ENCODE measurements at regions not wholly inside any gene's neighbourhood (a gene's known extent, or its start where the extent isn't known, plus 50 kb on each side); places are given as distances from the start of the nearest gene placed in this dataset.
"Not testable (repeated sequence)": the region's sequence is repeated elsewhere in the genome, so short reads cannot be mapped to it uniquely, and the experiment has no call there.

DNA sequence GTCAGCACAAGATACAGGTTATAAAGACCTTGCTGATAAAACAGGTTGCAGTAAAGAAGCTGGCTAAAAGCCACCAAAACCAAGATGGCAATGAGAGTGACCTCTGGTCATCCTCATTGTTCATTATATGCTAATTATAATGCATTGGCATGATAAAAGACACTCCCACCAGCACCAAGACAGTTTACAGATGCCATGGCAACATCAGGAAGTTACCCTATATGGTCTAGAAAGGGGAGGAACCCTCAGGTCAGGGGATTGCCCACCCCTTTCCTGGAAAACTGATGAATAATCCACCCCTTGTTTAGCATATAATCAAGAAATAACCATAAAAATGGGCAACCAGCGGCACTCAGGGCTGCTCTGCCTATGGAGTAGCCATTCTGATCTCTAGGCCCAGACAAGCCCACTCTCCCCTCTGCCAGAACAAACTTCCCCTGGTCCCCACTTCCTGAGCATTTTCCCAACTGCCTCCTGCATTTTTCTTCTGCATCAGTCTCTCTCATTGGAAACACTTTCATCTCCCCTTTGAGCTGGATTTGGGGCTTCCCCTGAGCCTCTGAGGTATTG, 215.3 kb upstream of the SDK2 start:
- not testable (repeated sequence) for DNase-seq

- DNase-seq = no peak
Measured at GRCh38 chr17:73861543-73861942, 217.3 kb upstream of the SDK2 start.

DNA sequence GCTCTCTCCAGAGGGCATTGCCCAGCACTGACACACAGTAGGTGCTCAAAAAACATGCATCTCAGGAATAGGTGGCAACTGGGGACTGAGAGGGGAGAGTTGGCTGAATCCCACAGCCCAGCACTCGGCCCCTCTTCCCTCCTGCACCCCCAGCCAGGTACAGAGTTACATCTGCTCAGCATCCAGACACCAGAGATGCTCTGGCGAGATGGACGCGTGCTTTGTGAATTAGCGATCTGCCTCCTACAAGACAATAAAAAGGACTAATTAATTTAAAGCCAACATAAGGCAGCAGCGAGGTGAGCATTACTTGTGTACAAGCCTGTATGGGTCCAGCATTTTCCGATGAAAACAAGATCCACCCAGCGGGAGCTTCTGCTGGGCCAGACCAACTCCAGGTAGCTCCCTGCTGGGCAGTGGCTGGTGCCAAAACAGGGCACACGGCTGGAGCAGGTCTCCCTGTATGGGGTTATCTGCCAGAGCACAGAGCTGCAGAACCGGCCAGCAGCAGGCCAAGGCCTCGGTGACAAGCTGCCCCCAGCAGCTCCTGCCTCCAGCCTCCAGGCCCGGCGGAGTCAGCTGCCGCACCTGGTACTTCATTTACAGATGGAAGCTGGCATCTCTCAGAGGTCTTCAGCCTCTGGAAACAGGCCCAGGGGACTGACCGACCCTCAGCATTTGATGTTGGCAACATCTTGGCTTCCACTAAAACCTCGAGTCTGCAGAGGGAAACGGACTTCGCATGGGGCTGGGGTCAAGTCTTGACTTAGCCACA, 219.7 kb upstream of the SDK2 start:
- DNase-seq = no peak

DNA sequence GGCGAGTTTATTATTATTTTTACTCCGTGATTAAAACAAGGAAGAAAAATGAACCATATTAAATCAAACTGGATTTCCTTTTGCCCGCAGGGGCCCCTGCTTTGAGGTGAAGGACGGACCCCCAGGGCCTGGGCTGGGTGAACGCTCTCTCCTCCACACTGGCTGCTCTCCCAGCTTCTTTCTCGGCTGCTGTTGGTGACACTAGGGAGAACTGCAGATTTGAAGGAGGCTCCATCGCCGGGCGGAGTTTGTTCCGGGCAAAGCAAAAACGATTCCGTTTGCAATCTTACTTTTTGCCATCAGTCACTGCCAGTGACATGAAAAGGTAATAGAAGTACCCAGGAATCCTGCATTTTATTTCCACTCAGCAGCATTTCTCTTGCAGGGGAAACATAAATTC, 221.6 kb upstream of the SDK2 start:
- DNase-seq = no peak

- no peak for DNase-seq
Measured at GRCh38 chr17:73867056-73867455, 222.8 kb upstream of the SDK2 start.

- no peak for DNase-seq
Measured at GRCh38 chr17:73870068-73870467, 225.8 kb upstream of the SDK2 start.

GRCh38 chr17:73870473-73870872, 226.2 kb upstream of the SDK2 start:
- DNase-seq = no peak

GRCh38 chr17:73872816-73873215, 228.6 kb upstream of the SDK2 start:
- no peak for DNase-seq

GRCh38 chr17:73874008-73874720, 229.9 kb upstream of the SDK2 start:
- no peak for DNase-seq

GRCh38 chr17:73875346-73875745, 231.1 kb upstream of the SDK2 start:
- DNase-seq = no peak

DNA sequence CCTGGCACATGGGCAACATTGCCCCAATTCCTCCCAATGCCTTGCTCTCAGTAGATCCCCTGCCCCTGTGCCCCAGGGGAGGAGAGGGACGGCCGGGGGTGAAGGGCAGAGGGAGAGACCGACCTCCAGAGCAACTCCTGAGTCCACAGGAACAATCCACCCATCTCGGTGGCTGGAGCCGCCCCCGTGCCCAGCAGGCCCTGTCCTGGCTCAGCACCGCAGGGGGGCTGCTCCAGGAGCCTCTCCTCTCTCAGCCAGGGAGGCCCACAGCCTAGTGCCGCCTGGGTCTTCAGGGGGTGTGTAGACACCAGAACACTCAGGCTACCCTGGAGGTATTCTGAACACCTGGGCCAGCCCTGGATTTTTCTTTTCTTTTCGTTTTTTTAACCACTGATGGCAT, 233.7 kb upstream of the SDK2 start:
- DNase-seq = no peak

DNA sequence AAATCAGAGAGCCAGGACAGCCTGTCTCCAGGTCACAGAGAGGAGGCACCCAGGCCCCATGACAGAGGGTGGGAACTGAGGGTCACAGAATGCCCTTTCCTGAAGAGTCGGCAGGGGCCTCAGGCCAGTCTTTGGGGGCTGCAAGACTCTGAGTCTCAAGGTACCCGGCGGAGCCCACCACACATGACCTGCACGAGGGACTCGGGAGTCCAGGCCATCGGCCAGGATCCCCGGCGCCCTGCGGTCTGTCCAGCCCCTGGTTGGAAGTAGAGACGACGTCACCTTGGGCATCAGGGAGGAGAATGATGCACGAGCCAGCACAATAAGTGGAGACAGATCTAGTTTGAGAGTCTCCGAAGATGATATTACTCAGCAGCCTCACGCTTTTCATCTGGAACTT, 234.7 kb upstream of the SDK2 start:
- no peak for DNase-seq

GRCh38 chr17:73879987-73880386, 235.7 kb upstream of the SDK2 start:
- DNase-seq = no peak

DNA sequence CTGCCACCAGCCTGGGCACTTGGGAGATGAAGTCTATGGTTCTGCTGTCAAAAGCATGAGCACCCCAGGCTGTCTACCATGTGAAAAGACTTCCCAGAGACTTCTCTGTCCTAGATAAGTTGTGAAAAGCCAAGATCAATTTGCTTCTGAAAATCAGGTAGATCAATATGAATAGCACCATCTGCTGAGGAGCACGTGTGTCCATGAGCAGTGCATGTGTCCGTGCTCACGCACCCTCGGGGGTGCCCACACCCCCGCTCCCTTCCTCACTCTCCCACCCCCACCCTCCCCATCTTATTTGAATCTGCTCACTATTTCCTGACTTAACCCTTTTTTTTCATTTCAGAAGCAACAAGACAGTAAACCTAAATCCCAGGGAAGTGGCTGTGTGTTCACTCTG, 238.3 kb upstream of the SDK2 start:
- no peak for DNase-seq

DNA sequence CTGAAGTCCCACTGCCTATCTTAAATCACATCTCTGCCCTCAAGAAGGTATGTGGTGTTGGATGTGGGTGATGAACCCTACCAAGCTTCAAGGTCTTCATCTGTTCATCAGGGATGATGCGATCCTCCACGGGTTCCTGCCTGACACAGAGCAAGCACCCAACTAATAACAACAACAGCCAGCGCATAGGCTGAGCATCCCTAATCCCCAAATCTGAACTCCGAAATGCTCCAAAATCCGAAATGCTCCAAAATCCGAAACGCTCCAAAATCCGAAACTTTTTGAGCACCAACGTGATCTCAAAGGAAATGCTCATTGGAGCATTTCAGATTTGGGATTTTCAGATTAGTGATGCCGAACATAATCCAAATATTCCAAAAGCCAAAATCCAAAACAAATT, 238.9 kb upstream of the SDK2 start:
- DNase-seq = no peak

DNA sequence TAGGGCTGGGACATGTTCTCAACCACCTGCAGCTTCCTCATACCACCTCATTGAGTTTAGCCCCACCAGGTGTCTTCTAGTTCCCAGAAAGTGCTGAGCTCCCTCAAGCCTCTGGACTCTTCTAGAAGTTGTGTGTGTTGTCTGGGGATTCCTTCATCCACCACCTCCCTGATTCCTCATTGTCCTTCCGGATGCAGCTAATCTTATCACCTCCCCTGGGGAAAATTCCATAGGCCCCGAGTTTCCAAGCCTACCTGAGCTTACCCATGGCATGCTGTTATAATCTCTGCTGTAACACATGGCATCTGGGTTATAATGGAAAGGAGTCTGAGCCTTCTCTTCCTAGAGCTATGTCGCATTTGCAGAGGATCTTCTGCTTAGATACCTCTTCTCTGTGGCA, 243.5 kb upstream of the SDK2 start:
- no peak for DNase-seq

DNA sequence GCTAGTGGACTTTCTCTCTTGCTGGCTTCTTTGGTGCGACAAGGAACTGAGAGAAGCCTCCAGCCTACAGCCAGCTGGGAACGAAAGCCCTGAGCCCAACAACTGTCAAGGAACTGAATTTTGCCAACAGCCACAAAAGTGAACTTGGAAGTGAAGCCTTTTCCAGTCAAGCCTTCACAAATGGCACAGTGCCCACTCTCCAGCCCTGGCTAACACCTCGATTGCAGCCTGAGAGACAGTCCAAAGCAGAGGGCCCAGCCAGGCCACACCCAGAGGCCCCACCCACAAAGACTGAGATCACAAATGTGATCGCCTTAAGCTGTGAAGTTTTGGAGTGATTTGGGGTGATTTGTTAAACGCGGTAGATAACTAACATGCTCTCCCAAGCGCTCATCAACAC, 244.6 kb upstream of the SDK2 start:
- no peak for DNase-seq

GRCh38 chr17:73889439-73889838, 245.2 kb upstream of the SDK2 start:
- DNase-seq = no peak

DNA sequence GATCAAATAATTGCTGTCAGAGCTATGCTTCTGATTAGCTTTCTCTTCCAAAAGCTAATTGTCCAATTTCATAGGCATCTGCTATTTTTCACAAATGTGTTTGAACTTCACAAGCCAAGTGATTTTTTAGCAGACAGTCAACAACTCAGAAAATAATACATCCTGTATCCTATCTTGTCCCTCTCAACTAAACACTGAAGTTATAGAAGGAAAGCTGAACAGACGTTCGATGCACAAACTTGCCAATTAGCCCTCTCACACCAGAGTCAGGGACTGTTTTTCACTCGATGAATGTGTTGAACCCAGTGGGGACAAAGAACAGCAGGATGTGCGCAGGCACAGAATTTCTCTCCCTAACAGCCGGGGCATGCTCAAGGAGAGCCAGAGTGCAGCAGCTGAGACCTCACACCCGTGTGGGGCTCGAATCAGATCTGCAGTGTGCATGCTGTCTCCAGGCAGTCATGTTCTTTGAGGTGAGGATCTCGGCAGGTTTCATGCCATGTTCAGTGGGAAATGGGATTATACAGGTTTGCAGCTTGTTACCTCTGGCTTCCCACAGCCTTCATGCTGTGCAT, 246.7 kb upstream of the SDK2 start:
- no peak for DNase-seq

DNA sequence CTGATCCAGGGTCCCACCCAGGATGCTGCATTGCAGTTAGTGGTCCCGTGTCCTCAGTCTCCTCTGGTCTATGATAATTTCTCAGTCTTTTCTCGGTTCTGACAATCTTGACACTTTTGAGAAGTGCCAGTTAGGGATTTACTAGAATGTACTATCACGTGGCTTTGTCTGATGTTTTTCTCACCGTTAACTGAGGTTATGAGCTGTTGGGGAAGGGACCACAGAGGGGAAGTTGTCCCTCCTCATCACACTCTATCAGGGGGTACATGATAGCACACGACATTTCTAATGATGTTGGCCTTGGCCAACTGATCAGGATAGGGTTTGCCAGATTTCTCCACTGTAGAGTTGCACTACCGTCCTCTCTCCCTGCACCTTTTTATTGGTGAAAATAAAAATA, 250.9 kb upstream of the SDK2 start:
- no peak for DNase-seq

- DNase-seq = no peak
Measured at GRCh38 chr17:73896966-73897365, 252.7 kb upstream of the SDK2 start.

GRCh38 chr17:73899839-73900238, 255.6 kb upstream of the SDK2 start:
- DNase-seq = no peak

DNA sequence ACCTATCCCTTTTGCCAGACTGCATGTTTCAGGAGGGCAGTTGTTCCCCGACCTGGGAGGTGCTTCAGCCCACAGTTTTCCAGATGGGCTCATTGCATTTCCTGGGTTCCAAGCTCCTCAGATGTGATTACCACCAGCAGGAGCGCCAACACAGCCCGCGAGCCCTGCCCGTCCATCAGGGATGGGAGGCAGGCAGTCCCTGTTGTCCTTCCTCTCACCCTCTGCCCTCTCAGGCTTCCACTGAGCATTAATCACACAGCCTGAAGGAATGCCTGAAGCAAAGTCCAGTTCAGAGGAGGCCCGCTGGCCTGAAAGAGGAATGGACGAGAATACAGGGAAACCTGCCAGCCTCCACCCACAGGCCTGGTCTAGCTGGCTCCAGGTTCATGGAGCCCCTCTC, 256.3 kb upstream of the SDK2 start:
- DNase-seq = no peak

DNA sequence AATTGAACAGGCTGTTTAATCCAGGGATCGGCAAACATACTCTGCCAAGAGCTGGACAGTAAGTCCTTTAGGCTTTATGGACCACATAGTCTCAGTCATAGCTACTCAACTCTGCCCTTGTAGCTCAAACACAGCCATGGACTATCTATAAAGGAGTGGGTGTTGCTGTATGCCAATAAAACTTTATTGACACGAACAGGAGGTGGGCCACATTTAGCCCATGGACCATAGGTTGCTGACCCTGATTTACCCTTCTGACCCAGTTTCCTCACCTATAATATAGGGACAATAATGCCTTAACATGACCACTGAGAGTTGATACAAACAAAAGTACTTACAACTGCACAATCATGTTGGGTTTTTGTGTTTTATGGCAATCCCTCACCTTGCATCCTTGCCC, 257.0 kb upstream of the SDK2 start:
- no peak for DNase-seq
